Epithelial cell of prostate (primary cell): ENCODE measurements at regions not wholly inside any gene's neighbourhood (a gene's known extent, or its start where the extent isn't known, plus 50 kb on each side); places are given as distances from the start of the nearest gene placed in this dataset.

Experiments
- DNase-seq: peaks from one replicate; pipeline ENCODE4 v3.0.0-alpha.2; 2011; ENCODE audit warnings: low read depth, low spot score
- H3K27ac ChIP-seq: fragments of 450-650 bp; 2 replicates; pipeline ENCODE4 v1.5.1; 2017; ENCODE audit warnings: mild to moderate bottlenecking

- DNase-seq = no peak
- no peak overlapping the region for H3K27ac ChIP-seq
These were observed 292.7 kb upstream of the POU3F3 start for GRCh38 chr2:104561251-104561650.

GRCh38 chr2:104562537-104562936 is 291.4 kb upstream of the POU3F3 start:
- H3K27ac ChIP-seq = no peak overlapping the region
- DNase-seq = no peak

- H3K27ac ChIP-seq = no peak overlapping the region
- DNase-seq = no peak
These were observed 290.4 kb upstream of the POU3F3 start for GRCh38 chr2:104563398-104563996.

- H3K27ac ChIP-seq = no peak overlapping the region
- DNase-seq = no peak
These were observed 285.7 kb upstream of the POU3F3 start for GRCh38 chr2:104568247-104568646.

GRCh38 chr2:104570259-104570658 is 283.7 kb upstream of the POU3F3 start:
- DNase-seq = no peak
- no peak overlapping the region for H3K27ac ChIP-seq

- no peak for DNase-seq
- H3K27ac ChIP-seq = no peak overlapping the region
These were observed 281.1 kb upstream of the POU3F3 start for GRCh38 chr2:104572834-104573233.

- H3K27ac ChIP-seq = no peak overlapping the region
- DNase-seq = no peak
These were observed 279.5 kb upstream of the POU3F3 start for GRCh38 chr2:104574367-104574766.

- no peak overlapping the region for H3K27ac ChIP-seq
- DNase-seq = no peak
These were observed 276.8 kb upstream of the POU3F3 start for GRCh38 chr2:104577143-104577542.

GRCh38 chr2:104582471-104582870 is 271.4 kb upstream of the POU3F3 start:
- DNase-seq = no peak
- H3K27ac ChIP-seq = no peak overlapping the region

GRCh38 chr2:104583811-104584210 is 270.1 kb upstream of the POU3F3 start:
- DNase-seq = no peak
- no peak overlapping the region for H3K27ac ChIP-seq

GRCh38 chr2:104584393-104584792 is 269.5 kb upstream of the POU3F3 start:
- DNase-seq = no peak
- no peak overlapping the region for H3K27ac ChIP-seq

GRCh38 chr2:104595576-104595975 is 258.3 kb upstream of the POU3F3 start:
- H3K27ac ChIP-seq = no peak overlapping the region
- DNase-seq = no peak

GRCh38 chr2:104597942-104598341 is 256.0 kb upstream of the POU3F3 start:
- no peak overlapping the region for H3K27ac ChIP-seq
- no peak for DNase-seq

GRCh38 chr2:104598636-104599035 is 255.3 kb upstream of the POU3F3 start:
- no peak overlapping the region for H3K27ac ChIP-seq
- no peak for DNase-seq

GRCh38 chr2:104599787-104600510 is 254.0 kb upstream of the POU3F3 start:
- DNase-seq = peak; percentile 76
- peak overlapping the region; percentile 67 for H3K27ac ChIP-seq

- no peak for DNase-seq
- H3K27ac ChIP-seq = no peak overlapping the region
These were observed 247.9 kb upstream of the POU3F3 start for GRCh38 chr2:104606056-104606455.

GRCh38 chr2:104616856-104617255 is 237.1 kb upstream of the POU3F3 start:
- DNase-seq = no peak
- H3K27ac ChIP-seq = no peak overlapping the region

- no peak for DNase-seq
- no peak overlapping the region for H3K27ac ChIP-seq
These were observed 233.1 kb upstream of the POU3F3 start for GRCh38 chr2:104620801-104621200.

- no peak overlapping the region for H3K27ac ChIP-seq
- DNase-seq = no peak
These were observed 218.3 kb upstream of the POU3F3 start for GRCh38 chr2:104635608-104636007.

- no peak for DNase-seq
- H3K27ac ChIP-seq = no peak overlapping the region
These were observed 215.6 kb upstream of the POU3F3 start for GRCh38 chr2:104638190-104638858.

- no peak for DNase-seq
- no peak overlapping the region for H3K27ac ChIP-seq
These were observed 215.1 kb upstream of the POU3F3 start for GRCh38 chr2:104638859-104639202.

- no peak for DNase-seq
- no peak overlapping the region for H3K27ac ChIP-seq
These were observed 212.1 kb upstream of the POU3F3 start for GRCh38 chr2:104641786-104642185.
